Suprapubic skin (tissue), 4 donors: ENCODE measurements at regions not wholly inside any gene's neighbourhood (a gene's known extent, or its start where the extent isn't known, plus 50 kb on each side); places are given as distances from the start of the nearest gene placed in this dataset.

Experiments used
- CTCF ChIP-seq, 2 donors: fragments of 200-600 bp in 1 of 2; fragments of 450-650 bp in 1 of 2; sonication (generic) in 1 of 2; IDR thresholded peaks; one replicate each; pipeline ENCODE4 v1.5.1; 2016 to 2019; ENCODE audit warnings: antibody characterized with exemption in 2 of 2, mild to moderate bottlenecking in 1 of 2, moderate library complexity in 1 of 2
- EP300 ChIP-seq: sonication (generic); formaldehyde crosslinking; IDR thresholded peaks from one replicate; pipeline ENCODE4 v1.6.1; 2017; ENCODE audit warnings: antibody characterized with exemption
- POLR2A ChIP-seq, 2 donors: fragments of 450-650 bp; IDR thresholded peaks; one replicate each; pipeline ENCODE4 v1.6.1; 2017; ENCODE audit warnings: antibody characterized with exemption in 2 of 2, mild to moderate bottlenecking in 2 of 2, moderate library complexity in 2 of 2
- POLR2AphosphoS5 ChIP-seq, 3 donors: sonication (generic); formaldehyde crosslinking; IDR thresholded peaks; one replicate each; pipeline ENCODE4 v1.6.1; 2017; ENCODE audit warnings: antibody characterized with exemption in 3 of 3

- TF ChIP-seq POLR2AphosphoS5 (IDR thresholded peaks at IDR 0.05) (no peak), CTCF (IDR thresholded peaks at IDR 0.05) (no peak), EP300 (no peak), POLR2A (IDR thresholded peaks at IDR 0.05) (no peak)
Observed at GRCh38 chr1:73096841-73097240, 814.5 kb upstream of the NEGR1 start.
